ENCODE measurements at regions not wholly inside any gene's neighbourhood (a gene's known extent, or its start where the extent isn't known, plus 50 kb on each side); places are given as distances from the start of the nearest gene placed in this dataset.

GRCh38 chr6:105568751-105569150, 165.9 kb upstream of the PREP start:
- TF ChIP-seq ZBTB33 (IDR thresholded peaks at IDR 0.05; ENCODE audit: borderline replicate concordance, low read depth): no peak
- no peak for TF ChIP-seq RAD21 (IDR thresholded peaks at IDR 0.05; ENCODE audit: low read length)
- TF ChIP-seq TEAD4 (IDR thresholded peaks at IDR 0.05; ENCODE audit: borderline replicate concordance, insufficient read depth): no peak
- no peak for TF ChIP-seq FOXJ3 (CRISPR knock-in tag; IDR thresholded peaks at IDR 0.05)
- no peak for TF ChIP-seq POLR2AphosphoS5 (IDR thresholded peaks at IDR 0.05; ENCODE audit: low read depth, low read length)
- no peak for TF ChIP-seq TCF12 (IDR thresholded peaks at IDR 0.05)
- Histone ChIP-seq H4K20me1 (ENCODE audit: insufficient read depth) (no peaks in the 10 kb centered on the region), H3K9ac (no peak overlapping the region), H3K4me3 (ENCODE audit: low read depth in 2 of 2, low read length in 1 of 2) (no peak overlapping the region), H2AFZ (ENCODE audit: low read depth) (no peak overlapping the region), H3K27ac (ENCODE audit: low read depth in 2 of 2, low read length in 1 of 2) (no peak overlapping the region; a peak in 1 of 4 replicates), H3K36me3 (replicated peaks in 1 of 2; ENCODE audit: control insufficient read depth in 1 of 2, insufficient read depth in 2 of 2, low read length in 1 of 2) (no peaks in the 10 kb centered on the region), H3K4me1 (ENCODE audit: control insufficient read depth in 1 of 2, insufficient read depth in 2 of 2, low read depth in 1 of 2, low read length in 1 of 2) (peaks cover 0 to 5% of the 10 kb centered on the region in 2 experiments; a peak in 1 of 4 replicates), H3F3A (replicated peaks; ENCODE audit: insufficient read depth) (peaks cover 3% of the 10 kb centered on the region), H3K9me2 (no peaks in the 10 kb centered on the region), H3K79me2 (ENCODE audit: insufficient read depth) (no peaks in the 10 kb centered on the region), H3K27me3 (ENCODE audit: insufficient read depth) (no peaks in the 10 kb centered on the region), H3K4me2 (no peak overlapping the region), H3K9me3 (no peaks in the 10 kb centered on the region)
- ChIA-PET POLR2A (no interaction called here), CTCF (no interaction called here)
- 8% methylated on average over 1 of the region's 1 CpG for WGBS (ENCODE audit: low lambda C conversion rate)
- no peak for DNase-seq

- peaks cover 0 to 5% of the 10 kb centered on the region in 2 experiments; a peak in 1 of 4 replicates for H3K4me1 ChIP-seq (ENCODE audit: control insufficient read depth in 1 of 2, insufficient read depth in 2 of 2, low read depth in 1 of 2, low read length in 1 of 2)
- ChIA-PET CTCF (no interaction called here), POLR2A (no interaction called here)
- H2AFZ ChIP-seq (ENCODE audit: low read depth): no peak overlapping the region
- no peak for DNase-seq
- no peak overlapping the region for H3K9ac ChIP-seq
- 38% methylated on average over 2 of the region's 2 CpGs for WGBS (ENCODE audit: low lambda C conversion rate)
- H3K27me3 ChIP-seq (ENCODE audit: insufficient read depth): no peaks in the 10 kb centered on the region
- no peak for TF ChIP-seq SMC3 (IDR thresholded peaks at IDR 0.05; ENCODE audit: low read depth, low read length)
- TF ChIP-seq NFIC (IDR thresholded peaks at IDR 0.05; ENCODE audit: borderline replicate concordance): no peak
- TF ChIP-seq EZH2phosphoT487 (IDR thresholded peaks at IDR 0.05; ENCODE audit: borderline replicate concordance, low read depth): no peak
- TF ChIP-seq RCOR1 (IDR thresholded peaks at IDR 0.05; ENCODE audit: low read length): no peak
- no peak for TF ChIP-seq CHD2 (IDR thresholded peaks at IDR 0.05; ENCODE audit: low read length, partially characterized antibody)
- TF ChIP-seq, protein P1, sequence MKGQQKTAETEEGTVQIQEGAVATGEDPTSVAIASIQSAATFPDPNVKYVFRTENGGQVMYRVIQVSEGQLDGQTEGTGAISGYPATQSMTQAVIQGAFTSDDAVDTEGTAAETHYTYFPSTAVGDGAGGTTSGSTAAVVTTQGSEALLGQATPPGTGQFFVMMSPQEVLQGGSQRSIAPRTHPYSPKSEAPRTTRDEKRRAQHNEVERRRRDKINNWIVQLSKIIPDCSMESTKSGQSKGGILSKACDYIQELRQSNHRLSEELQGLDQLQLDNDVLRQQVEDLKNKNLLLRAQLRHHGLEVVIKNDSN (IDR thresholded peaks at IDR 0.05; ENCODE audit: borderline replicate concordance, low read depth): no peak
- no peak for TF ChIP-seq MAX (IDR thresholded peaks at IDR 0.05; ENCODE audit: low read depth)
- no peak for TF ChIP-seq TEAD4 (IDR thresholded peaks at IDR 0.05; ENCODE audit: borderline replicate concordance, insufficient read depth)
- no peak for TF ChIP-seq YY1 (IDR thresholded peaks at IDR 0.05; ENCODE audit: low read depth)
- no peak for TF ChIP-seq RXRA (IDR thresholded peaks at IDR 0.05; ENCODE audit: borderline replicate concordance, low read depth)
- TF ChIP-seq, protein P2, sequence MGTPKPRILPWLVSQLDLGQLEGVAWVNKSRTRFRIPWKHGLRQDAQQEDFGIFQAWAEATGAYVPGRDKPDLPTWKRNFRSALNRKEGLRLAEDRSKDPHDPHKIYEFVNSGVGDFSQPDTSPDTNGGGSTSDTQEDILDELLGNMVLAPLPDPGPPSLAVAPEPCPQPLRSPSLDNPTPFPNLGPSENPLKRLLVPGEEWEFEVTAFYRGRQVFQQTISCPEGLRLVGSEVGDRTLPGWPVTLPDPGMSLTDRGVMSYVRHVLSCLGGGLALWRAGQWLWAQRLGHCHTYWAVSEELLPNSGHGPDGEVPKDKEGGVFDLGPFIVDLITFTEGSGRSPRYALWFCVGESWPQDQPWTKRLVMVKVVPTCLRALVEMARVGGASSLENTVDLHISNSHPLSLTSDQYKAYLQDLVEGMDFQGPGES (IDR thresholded peaks at IDR 0.05; ENCODE audit: low read depth, low read length): no peak
- no peak for TF ChIP-seq RFX5 (IDR thresholded peaks at IDR 0.05; ENCODE audit: low read length)
- TF ChIP-seq MXI1 (IDR thresholded peaks at IDR 0.05; ENCODE audit: low read depth, low read length): no peak
- TF ChIP-seq, protein P3, sequence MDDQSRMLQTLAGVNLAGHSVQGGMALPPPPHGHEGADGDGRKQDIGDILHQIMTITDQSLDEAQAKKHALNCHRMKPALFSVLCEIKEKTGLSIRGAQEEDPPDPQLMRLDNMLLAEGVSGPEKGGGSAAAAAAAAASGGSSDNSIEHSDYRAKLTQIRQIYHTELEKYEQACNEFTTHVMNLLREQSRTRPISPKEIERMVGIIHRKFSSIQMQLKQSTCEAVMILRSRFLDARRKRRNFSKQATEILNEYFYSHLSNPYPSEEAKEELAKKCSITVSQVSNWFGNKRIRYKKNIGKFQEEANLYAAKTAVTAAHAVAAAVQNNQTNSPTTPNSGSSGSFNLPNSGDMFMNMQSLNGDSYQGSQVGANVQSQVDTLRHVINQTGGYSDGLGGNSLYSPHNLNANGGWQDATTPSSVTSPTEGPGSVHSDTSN (IDR thresholded peaks at IDR 0.05): no peak
- no peak for TF ChIP-seq GATA2 (CRISPR knock-in tag; IDR thresholded peaks at IDR 0.05)
- TF ChIP-seq FOXJ3 (CRISPR knock-in tag; IDR thresholded peaks at IDR 0.05): no peak
- no peak for TF ChIP-seq GABPA (IDR thresholded peaks at IDR 0.05; ENCODE audit: low read depth)
- no peak for TF ChIP-seq SIN3A (IDR thresholded peaks at IDR 0.05; ENCODE audit: borderline replicate concordance, low read depth, low read length)
- no peak for TF ChIP-seq RAD21 (IDR thresholded peaks at IDR 0.05; ENCODE audit: low read length)
- no peak for TF ChIP-seq TCF12 (IDR thresholded peaks at IDR 0.05)
- H3K79me2 ChIP-seq (ENCODE audit: insufficient read depth): no peaks in the 10 kb centered on the region
- no peak overlapping the region for H3K27ac ChIP-seq (ENCODE audit: low read depth in 2 of 2, low read length in 1 of 2)
- H3K9me2 ChIP-seq: no peaks in the 10 kb centered on the region
- no peaks in the 10 kb centered on the region for H3K9me3 ChIP-seq
- no peaks in the 10 kb centered on the region for H4K20me1 ChIP-seq (ENCODE audit: insufficient read depth)
- peaks cover 3% of the 10 kb centered on the region for H3F3A ChIP-seq (replicated peaks; ENCODE audit: insufficient read depth)
- no peak overlapping the region for H3K4me2 ChIP-seq
- H3K4me3 ChIP-seq (ENCODE audit: low read depth in 2 of 2, low read length in 1 of 2): no peak overlapping the region
- H3K36me3 ChIP-seq (replicated peaks in 1 of 2; ENCODE audit: control insufficient read depth in 1 of 2, insufficient read depth in 2 of 2, low read length in 1 of 2): no peaks in the 10 kb centered on the region
Observed at GRCh38 chr6:105568142-105568541, 165.3 kb upstream of the PREP start.
